Stimulated activated CD8-positive, alpha-beta memory T cell treated with anti-CD3 and anti-CD28 coated beads, Interleukin-15, amount 100 ng/mL, for 24 hours (primary cell): ENCODE measurements at regions not wholly inside any gene's neighbourhood (a gene's known extent, or its start where the extent isn't known, plus 50 kb on each side); places are given as distances from the start of the nearest gene placed in this dataset.

ENCODE experiments used
- DNase-seq: peaks from one replicate; pipeline ENCODE4 v3.0.0-alpha.2; 2020; ENCODE audit warnings: low read depth

- no peak for DNase-seq
Measured at GRCh38 chr2:177123048-177123447, 89.5 kb upstream of the HNRNPA3 start.

- DNase-seq: no peak
Measured at GRCh38 chr2:177124371-177124770, 88.2 kb upstream of the HNRNPA3 start.

DNA sequence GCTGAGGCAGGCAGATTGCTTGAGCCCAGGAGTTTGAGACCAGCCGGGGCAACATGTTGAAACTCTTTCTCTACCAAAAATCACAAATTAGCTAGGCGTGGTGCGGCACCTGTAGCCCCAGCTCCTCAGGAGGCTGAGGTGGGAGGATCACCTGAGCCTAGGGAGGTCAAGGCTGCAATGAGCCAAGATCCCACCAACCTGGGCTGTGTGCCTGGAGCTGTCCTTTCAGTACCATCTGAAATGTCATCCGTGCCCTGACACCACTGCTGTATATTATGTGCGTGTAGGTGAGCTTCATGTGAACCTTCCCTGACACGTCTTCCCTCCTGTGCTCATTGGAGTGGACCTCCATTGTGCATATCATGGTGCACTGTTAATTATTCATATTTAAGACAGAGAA is 84.8 kb upstream of the HNRNPA3 start:
- DNase-seq: no peak

DNA sequence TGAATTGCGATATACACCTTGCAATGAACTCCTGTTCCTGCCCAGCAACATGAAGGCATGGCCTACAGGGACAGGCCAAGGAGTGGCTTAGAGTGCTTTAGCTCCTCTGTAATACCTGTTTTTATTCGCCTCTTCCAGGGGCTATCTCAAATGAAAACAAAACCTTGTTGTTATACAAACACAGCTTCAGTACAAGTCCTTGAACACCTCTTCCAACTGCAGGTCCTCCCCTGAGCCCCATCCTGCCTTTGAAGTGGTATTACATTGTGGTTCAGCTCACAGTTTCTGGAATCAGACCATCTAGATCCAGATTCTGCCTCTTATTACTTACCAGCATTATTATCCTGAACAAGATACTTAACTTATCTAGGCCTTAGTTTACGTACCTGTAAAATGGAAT is 83.0 kb upstream of the HNRNPA3 start:
- DNase-seq: no peak

DNA sequence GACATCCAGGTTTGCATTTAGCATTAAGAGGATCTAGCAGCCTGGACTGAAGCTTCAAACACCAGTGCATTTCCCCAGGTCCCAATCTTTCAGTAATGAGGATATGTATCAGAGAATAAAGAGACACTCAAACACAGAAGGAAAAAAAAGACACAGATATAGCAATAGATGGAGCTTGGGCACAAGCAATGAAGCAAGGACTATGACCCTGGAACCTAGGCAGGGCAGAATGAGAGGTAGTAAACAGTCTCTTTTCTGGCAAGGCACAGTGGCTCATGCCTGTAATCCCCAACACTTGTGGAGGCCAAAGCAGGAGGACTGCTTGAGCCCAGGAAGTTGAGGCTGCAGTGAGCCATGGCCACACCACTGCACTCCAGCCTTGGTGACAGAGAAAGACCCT is 80.7 kb upstream of the HNRNPA3 start:
- DNase-seq: no peak

GRCh38 chr2:177138823-177139222 is 73.8 kb upstream of the HNRNPA3 start:
- DNase-seq: no peak

DNA sequence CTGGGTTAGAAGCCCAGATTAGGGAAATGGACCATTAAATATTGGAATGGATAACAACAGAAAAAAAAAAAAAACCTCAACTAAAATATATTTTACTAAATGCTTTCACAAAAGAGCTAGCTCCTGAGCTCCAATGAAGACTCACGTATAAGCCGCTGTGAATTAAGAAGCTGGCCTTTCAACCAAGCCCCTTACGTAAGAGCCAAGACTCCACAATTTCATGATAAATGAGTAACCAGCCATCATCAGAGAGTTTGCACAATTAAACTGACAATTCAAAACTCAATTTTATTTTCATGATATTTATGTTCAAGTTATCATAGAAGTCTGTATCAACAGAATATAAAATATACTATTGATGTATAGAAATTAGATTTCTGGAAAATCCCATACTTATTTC is 70.7 kb upstream of the HNRNPA3 start:
- no peak for DNase-seq

GRCh38 chr2:177143444-177143843 is 69.2 kb upstream of the HNRNPA3 start:
- no peak for DNase-seq

DNA sequence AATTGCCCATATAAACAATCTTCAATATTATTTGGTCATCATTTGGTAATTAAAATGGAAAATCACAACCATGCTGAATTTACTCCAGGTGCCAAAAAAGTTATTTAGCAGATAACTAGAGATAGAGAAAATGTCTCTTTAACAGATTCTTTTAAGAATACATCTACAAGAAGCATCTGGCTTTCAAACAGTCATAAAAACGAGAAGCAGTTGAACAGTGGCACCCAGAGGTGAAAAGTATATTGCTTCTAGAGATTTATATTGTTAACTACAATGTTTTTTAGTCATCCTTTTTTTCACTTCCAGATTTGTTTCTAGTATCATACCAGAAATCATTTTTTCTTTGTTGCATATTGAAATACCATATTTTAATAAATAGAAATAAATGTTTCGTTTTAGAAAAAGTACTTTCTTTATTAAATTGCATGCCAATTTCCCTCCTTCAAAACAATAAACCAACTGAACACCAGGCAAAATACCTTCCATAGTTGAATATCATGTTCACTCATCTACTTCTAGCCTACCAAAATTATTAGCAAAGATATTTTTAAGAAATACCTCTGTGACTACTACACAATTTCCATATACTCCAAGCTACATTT is 65.4 kb upstream of the HNRNPA3 start:
- DNase-seq: no peak

- no peak for DNase-seq
Measured at GRCh38 chr2:177147834-177148445, 64.7 kb upstream of the HNRNPA3 start.

- peak; percentile 54 for DNase-seq
Measured at GRCh38 chr2:177148477-177149154, 64.0 kb upstream of the HNRNPA3 start.

DNA sequence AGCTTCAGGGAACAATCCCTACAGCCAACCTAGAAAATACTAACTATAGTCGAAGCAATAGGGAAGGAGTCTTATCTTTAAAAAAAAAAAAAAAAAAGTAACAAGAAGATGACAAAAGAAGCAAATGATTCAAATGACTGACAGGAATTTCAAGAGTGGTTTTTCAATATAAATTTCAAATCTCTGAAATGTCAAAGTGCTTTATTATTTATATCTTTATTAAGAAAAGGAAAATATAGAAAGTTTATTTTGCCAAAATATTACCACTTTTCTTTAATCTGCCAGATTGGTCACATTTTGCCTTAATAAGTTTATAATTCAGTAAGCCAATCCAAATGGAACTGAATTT is 63.5 kb upstream of the HNRNPA3 start:
- DNase-seq: no peak

DNA sequence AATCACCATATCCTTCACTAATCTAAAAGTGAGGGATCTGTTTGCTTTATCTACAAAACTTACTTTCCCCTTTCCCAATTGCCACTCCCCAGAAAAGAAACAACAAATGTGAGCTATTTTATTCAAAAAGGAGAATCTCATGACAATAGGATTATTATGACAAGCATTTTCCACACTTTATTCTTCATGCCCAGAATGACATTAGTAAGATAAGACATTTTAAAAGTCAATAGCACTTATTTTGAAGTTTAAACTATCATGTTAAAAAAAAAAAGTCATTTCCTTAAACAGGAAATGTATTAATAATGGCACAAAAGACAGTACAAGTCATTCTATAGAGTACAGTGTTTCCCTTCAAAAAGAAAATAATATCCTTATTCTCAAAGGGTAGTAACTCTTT is 58.8 kb upstream of the HNRNPA3 start:
- no peak for DNase-seq

GRCh38 chr2:177154809-177155208 is 57.8 kb upstream of the HNRNPA3 start:
- no peak for DNase-seq

DNA sequence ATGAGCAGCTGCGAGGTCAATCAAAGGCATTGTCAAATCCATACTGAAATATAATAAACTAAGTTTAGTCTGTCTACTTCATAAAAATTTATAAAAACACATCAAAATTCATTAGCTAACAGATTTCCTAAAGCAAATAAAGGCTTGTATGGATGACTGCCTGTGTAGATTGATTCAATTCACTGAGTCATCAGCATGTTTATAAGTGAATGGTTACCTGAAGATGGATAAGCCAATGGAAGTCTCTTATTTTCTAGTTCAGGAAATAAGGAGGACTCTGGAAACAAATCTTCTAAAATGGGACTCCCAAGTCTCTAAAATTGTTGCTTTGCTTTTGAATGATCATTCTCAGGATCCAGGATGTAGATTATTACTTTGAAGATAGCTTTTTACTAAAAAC is 57.0 kb upstream of the HNRNPA3 start:
- DNase-seq: no peak

- no peak for DNase-seq
Measured at GRCh38 chr2:177161741-177162460, 50.7 kb upstream of the HNRNPA3 start.
